Caki2 (cell line): ENCODE measurements at regions not wholly inside any gene's neighbourhood (a gene's known extent, or its start where the extent isn't known, plus 50 kb on each side); places are given as distances from the start of the nearest gene placed in this dataset.

Experiments
- DNase-seq: peaks from one replicate; pipeline ENCODE4 v3.0.0-alpha.2; 2015; ENCODE audit warnings: low read depth
- in situ Hi-C: cut with HindIII; loops from 2 replicates; pipeline ENCODE4 v1.10.0; 2016; ENCODE audit warnings: low sequenced_read_pairs, low pct_unique_long_range_greater_than_20kb, mixed read lengths

GRCh38 chr5:68754536-68754935 is 339.3 kb upstream of the SLC30A5 start:
- in situ Hi-C loops = no loop called here
- no peak for DNase-seq

- in situ Hi-C loops = no loop called here
- DNase-seq = no peak
These were observed 338.5 kb upstream of the SLC30A5 start for GRCh38 chr5:68755293-68755692.

- in situ Hi-C loops = no loop called here
These were observed 336.8 kb upstream of the SLC30A5 start for GRCh38 chr5:68757006-68757405.

GRCh38 chr5:68757626-68758212 is 336.1 kb upstream of the SLC30A5 start:
- DNase-seq = no peak
- in situ Hi-C loops = no loop called here

More at GRCh38 chr5:68757006-68757405, 336.8 kb upstream of the SLC30A5 start:
- DNase-seq = no peak

- DNase-seq = no peak
- in situ Hi-C loops = no loop called here
These were observed 334.2 kb upstream of the SLC30A5 start for GRCh38 chr5:68759593-68759992.

GRCh38 chr5:68762201-68762600 is 331.6 kb upstream of the SLC30A5 start:
- no peak for DNase-seq
- in situ Hi-C loops = no loop called here

GRCh38 chr5:68766952-68767464 is 326.8 kb upstream of the SLC30A5 start:
- no peak for DNase-seq
- in situ Hi-C loops = no loop called here

- in situ Hi-C loops = no loop called here
- DNase-seq = no peak
These were observed 323.3 kb upstream of the SLC30A5 start for GRCh38 chr5:68770551-68770950.

- in situ Hi-C loops = no loop called here
- no peak for DNase-seq
These were observed 322.6 kb upstream of the SLC30A5 start for GRCh38 chr5:68771221-68771620.

- no peak for DNase-seq
- in situ Hi-C loops = no loop called here
These were observed 322.1 kb upstream of the SLC30A5 start for GRCh38 chr5:68771732-68772131.

- in situ Hi-C loops = no loop called here
- no peak for DNase-seq
These were observed 317.4 kb upstream of the SLC30A5 start for GRCh38 chr5:68776381-68776780.

GRCh38 chr5:68777135-68777534 is 316.7 kb upstream of the SLC30A5 start:
- no peak for DNase-seq
- in situ Hi-C loops = no loop called here

GRCh38 chr5:68778484-68778883 is 315.3 kb upstream of the SLC30A5 start:
- DNase-seq = no peak
- in situ Hi-C loops = no loop called here

- no peak for DNase-seq
- in situ Hi-C loops = no loop called here
These were observed 313.4 kb upstream of the SLC30A5 start for GRCh38 chr5:68780299-68780955.

GRCh38 chr5:68793074-68793473 is 300.7 kb upstream of the SLC30A5 start:
- no peak for DNase-seq
- in situ Hi-C loops = no loop called here

GRCh38 chr5:68793993-68794392 is 299.8 kb upstream of the SLC30A5 start:
- DNase-seq = no peak
- in situ Hi-C loops = no loop called here

- in situ Hi-C loops = no loop called here
- DNase-seq = no peak
These were observed 298.6 kb upstream of the SLC30A5 start for GRCh38 chr5:68795190-68795589.

GRCh38 chr5:68798877-68799843 is 294.7 kb upstream of the SLC30A5 start:
- in situ Hi-C loops = no loop called here
- DNase-seq = no peak

GRCh38 chr5:68802430-68802829 is 291.4 kb upstream of the SLC30A5 start:
- in situ Hi-C loops = no loop called here

More at GRCh38 chr5:68802430-68802829, 291.4 kb upstream of the SLC30A5 start:
- DNase-seq = no peak
